ENCODE measurements at regions not wholly inside any gene's neighbourhood (a gene's known extent, or its start where the extent isn't known, plus 50 kb on each side); places are given as distances from the start of the nearest gene placed in this dataset.

GRCh38 chr6:9399916-9400315 is 964.6 kb upstream of the SLC35B3 start:
- TF ChIP-seq CTCF (conservative IDR thresholded peaks at IDR 0.05; ENCODE audit: low read depth, low read length) (no peak), EZH2 (IDR thresholded peaks at IDR 0.05; ENCODE audit: borderline replicate concordance, low read depth, low read length, poor library complexity, severe bottlenecking) (no peak)

Measured in A673 (cell line).